G401 (cell line): ENCODE measurements at regions not wholly inside any gene's neighbourhood (a gene's known extent, or its start where the extent isn't known, plus 50 kb on each side); places are given as distances from the start of the nearest gene placed in this dataset.

Experiments used
- DNase-seq: peaks from one replicate; pipeline ENCODE4 v3.0.0-alpha.2; 2015; ENCODE audit warnings: low spot score
- in situ Hi-C: cut with HindIII; loops from 2 replicates; pipeline ENCODE4 v1.10.0; 2016; ENCODE audit warnings: low sequenced_read_pairs, mixed read lengths

DNA sequence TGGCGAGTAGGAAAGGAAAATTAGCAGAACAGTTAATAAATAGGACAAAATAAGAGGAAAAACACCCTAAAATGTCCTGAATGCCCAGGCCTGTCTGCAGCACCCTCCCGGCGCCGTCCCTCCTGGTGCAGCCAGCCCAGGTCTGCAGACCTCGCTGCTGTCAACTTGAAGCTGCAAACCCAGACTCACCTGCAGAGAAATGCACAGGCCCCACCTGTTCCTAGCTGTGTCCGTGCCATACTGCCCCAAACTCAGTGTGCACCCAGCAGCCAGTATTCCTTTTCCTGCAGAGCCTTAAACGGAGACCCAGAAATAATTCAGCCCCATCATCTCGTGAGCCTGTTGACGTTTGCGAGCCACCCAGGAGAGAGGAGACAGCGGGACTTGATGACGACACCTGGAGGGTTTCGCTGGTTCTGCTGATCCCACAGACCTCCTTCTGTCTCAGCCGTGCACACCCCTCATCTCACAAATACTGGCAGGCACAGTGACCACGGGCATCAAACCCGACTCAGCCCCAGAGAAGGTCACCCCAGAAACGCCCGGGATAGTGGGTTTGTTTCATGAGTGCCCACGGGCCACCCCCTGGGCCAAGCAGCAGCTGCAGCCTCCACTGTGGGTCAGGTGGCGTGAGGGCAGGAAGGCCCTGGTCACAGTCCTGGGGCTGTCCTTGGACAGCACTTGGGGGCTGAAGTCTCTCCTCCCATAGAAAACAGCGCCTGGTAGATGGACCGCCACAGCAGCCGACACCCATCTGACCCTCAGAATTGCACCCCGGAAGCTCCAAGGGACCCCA is 239.5 kb upstream of the SALL3 start:
- in situ Hi-C loops: no loop called here

DNA sequence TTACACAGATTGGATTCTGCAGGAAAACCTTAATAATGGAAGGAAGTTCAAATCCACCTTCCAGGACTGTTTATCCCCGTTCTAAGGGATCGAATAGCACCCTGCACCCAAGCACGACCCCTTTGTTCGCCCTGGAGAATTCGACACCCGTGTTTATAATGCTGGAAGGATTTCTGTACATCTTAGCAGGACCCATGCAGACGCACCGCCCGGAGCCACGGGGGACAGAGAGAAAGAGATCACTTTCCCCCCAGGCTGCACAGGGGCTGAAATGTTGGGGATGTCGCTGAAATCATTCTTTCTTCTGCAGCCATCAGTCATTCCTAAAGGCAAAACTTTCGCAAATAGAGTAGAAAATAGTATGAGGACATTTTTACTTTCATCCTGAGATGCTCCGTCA is 238.7 kb upstream of the SALL3 start:
- in situ Hi-C loops: no loop called here
- DNase-seq: no peak

More for the DNA sequence above, 239.5 kb upstream of the SALL3 start:
- DNase-seq: no peak

DNA sequence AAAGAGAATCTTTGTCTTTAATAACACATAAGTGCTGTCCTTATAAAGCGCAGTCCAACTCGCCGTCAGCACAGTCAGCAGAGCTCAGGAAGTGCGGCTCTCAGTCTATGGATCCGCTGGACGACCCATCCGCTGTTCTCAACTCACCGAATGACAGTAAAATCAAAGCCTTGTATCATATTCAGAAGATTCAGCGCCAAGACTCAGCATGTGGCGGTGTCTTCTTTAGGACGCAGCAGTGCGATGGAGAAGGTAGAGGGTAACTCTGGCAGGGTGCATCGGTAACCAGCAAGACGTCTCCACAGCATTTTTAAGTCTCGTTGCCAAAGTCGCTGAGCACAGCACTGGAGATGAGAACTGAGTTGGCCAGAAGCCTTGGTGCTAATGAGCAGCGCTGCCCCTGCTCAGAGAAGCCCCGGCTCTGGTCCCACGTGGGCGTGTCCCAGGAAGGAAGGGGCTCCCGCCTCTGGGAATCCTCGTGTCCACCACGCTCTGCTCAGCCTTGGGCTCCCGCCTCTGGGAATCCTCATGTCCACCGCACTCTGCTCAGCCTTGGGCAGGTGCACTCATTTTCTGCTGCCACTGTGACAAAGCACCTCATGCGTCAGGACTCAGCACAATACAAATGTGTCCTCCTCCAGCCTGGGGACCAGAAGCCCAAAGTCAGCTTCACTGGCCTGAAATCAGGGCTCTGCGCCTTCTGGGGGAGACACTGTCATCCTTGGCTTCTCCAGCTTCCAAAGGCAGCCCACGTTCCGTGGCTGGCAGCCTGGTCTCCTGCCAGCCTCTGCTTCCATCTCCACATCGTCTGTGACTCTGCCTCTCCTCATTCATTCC is 238.0 kb upstream of the SALL3 start:
- in situ Hi-C loops: no loop called here
- no peak for DNase-seq

DNA sequence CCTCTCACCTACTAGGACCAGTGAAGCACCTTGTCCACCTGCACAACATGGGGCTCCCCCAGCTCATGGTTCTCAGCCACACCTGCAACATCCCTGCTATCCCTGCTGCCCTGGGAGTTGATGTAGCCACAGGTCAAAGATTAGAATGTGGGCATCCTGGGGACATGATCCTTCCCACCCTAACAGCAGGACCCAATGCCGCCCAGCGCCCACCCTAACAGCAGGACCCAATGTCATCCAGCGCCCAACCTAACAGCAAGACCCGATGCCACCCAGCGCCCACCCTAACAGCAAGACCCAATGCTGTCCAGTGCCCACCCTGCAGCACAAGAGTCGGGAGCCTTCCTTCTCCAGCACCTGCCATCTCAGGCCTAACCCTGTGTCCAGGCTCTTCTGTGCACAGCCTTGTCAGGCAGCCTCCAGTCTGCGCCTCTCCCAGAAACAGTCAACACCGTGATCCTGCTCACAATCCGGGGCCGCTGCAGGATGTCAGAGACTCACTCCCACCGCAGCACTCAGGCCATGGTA is 237.3 kb upstream of the SALL3 start:
- in situ Hi-C loops: no loop called here

DNA sequence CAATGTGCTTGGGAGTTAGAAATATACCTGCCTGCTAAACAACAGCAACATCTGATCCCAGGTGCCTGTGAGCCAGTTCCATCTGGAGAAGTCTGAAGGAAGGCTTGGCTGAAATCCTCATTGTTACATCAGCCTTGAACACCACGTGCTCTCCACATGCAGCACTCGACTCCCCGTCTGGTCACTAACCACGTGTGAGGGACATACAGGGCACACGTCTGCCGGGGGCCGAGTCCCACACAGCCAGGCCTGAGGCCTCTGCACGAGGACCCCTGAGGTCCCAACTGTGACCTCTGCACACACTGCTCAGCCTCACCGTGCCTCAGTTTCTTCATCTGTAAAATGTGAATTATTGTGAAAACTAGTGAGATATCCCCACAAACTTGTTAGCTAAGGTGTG is 236.5 kb upstream of the SALL3 start:
- in situ Hi-C loops: no loop called here
- DNase-seq: no peak

More for the DNA sequence above, 237.3 kb upstream of the SALL3 start:
- DNase-seq: no peak

DNA sequence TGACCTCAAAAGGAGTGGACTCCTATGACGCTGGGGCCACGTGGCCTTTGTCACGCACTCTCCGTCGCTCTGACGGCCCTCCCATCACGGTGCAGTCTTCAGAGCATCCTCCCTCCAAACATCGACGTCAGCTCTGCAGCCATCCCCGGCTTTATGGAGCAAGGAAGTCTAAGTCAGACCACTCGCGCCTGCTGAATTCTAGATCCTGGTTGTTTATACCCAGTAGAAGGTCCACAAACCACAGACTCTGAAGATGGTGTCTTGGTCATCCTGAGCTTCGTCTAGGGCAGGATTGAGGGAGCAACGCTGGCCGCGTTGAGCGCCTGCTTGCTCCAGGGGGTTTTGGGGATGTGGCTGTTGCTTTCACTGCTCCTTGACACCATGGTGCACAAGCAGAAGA is 228.0 kb upstream of the SALL3 start:
- in situ Hi-C loops: no loop called here
- DNase-seq: no peak

DNA sequence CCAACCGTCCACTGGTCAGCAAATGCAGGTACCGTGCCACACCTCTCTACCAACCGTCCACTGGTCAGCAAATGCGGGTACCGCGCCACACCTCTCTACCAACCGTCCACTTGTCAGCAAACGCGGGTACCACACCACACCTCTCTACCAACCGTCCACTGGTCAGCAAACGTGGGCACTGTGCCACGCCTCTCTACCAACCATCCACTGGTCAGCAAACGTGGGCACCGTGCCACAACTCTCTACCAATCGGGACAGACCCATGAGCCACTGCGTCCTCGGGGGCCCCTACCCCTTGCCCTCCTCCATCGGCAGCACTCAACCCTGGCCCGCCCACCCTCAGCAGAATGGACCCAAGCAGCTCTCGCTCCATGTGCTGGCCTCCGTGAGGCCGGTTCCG is 226.4 kb upstream of the SALL3 start:
- in situ Hi-C loops: no loop called here
- no peak for DNase-seq

DNA sequence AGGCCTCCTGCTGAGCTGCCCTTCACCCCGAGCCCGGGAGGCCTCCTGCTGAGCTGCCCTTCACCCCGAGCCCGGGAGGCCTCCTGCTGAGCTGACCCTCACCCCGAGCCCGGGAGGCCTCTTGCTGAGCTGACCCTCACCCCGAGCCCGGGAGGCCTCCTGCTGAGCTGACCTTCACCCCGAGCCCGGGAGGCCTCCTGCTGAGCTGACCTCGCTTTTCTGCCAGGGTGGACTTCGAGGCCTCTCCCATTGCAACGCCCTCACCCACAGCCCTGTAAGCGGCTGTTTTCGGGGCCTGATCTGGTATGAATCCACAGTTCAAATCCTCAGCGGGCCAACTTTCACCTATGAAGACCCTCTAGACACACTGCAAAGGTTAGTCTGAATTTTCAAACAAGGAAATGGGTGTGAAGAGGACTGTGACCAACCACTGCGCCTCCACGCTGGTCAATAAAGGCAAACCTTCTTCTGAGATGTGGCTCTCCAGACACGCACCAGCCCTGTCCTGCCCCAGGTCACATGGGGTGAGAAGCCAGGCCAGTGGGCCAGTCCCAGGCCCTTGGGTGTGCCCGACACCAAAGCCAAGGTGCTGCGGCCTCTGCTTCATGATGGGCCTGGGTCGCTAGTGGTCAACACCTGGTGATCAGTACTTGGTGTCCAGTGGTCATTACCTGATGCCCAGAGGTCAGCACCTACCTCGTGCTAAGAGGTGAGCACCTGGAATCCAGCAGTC is 225.1 kb upstream of the SALL3 start:
- in situ Hi-C loops: no loop called here
- DNase-seq: no peak

DNA sequence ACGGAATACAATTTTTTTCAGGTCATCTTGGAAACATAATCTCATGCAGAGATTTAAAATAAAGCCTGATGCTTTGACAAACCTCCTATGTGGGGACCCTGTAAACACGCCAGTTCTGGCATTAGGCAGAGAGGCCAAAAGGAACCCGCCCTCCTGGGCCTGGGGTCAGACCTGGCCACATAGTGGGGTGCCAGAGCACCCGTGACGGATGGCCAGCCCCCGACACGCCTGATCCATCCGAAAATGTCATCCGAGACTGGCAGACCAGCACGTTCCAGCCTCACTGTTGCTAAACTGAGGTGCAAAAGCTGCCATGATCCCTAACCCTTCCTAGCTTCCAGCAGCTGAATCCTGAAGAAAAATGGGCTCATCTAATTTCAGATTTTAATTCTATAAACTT is 222.6 kb upstream of the SALL3 start:
- in situ Hi-C loops: no loop called here
- no peak for DNase-seq

DNA sequence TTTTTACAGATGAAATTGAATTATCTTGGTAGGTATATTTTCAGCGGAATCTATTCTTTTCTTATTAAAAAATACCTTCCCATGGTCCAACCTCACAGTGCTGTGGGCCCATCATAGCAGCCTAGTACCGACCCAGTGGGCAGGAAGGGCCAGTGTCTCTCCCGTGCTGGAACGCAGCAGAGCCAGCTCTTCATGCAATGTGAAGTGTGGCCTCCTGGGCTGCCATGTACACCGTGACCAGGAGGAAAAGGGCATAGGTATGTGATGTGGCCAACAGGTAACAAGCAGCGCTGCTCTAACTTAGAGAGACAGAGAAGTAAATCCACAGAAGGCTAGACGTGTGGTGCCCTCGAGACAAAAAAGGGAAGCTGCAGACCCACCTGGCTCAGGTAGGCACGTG is 221.1 kb upstream of the SALL3 start:
- DNase-seq: no peak
- in situ Hi-C loops: no loop called here

DNA sequence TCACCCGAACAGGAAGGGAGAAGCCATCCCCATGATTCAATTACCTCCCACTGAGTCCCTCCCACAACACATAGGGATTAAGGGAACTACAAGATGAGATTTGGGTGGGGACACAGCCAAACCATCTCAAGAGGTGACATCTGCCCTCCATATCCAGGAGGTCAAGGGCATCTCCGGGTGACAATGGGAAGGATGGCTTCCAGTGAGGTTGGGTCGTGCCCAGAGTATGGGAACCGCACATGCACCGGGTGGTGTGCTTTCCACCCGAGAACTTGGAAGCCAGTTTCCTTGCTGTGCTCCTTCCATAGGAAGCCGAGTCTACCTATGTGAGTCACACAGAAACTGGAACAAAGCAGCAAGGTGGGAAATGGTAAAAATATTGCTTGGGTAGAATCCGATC is 216.9 kb upstream of the SALL3 start:
- in situ Hi-C loops: no loop called here
- DNase-seq: no peak

DNA sequence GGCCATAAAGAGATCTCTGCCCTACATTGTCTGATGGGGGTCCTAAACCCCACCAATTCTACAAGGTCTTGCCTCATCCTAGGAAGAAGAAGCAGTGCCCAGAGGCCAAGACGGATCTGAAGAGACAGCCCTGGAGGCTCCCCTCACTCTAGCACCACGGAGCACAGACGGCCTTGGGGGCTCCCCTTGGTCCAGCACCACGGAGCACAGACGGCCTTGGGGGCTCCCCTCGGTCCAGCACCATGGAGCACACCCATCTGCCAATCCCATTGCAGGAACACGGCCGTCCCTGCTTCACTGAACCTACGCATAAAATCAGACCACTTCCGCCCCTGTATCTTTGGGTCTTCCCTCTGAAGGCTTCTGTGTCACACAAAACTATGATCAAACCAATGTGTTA is 215.1 kb upstream of the SALL3 start:
- in situ Hi-C loops: no loop called here
- DNase-seq: no peak

DNA sequence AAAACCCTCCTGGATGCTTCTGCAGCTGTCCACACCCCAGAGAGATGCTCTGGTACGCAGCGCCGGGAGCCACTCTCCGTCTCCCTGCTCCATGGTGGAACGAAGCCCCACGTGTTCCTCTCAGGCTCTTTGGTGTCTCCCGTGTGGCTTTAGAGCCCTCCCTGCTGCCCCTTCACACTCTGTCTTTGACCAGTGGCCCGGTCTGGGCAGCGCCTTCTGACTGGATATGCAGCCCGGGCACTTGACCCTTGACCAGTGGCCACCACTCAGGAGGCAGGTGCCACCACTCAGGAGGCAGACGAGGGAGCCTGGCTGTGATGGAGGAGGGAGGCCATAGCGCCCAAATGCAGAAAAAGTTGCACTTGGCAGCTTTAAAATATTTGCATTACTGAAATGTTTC is 214.5 kb upstream of the SALL3 start:
- DNase-seq: no peak
- in situ Hi-C loops: no loop called here

DNA sequence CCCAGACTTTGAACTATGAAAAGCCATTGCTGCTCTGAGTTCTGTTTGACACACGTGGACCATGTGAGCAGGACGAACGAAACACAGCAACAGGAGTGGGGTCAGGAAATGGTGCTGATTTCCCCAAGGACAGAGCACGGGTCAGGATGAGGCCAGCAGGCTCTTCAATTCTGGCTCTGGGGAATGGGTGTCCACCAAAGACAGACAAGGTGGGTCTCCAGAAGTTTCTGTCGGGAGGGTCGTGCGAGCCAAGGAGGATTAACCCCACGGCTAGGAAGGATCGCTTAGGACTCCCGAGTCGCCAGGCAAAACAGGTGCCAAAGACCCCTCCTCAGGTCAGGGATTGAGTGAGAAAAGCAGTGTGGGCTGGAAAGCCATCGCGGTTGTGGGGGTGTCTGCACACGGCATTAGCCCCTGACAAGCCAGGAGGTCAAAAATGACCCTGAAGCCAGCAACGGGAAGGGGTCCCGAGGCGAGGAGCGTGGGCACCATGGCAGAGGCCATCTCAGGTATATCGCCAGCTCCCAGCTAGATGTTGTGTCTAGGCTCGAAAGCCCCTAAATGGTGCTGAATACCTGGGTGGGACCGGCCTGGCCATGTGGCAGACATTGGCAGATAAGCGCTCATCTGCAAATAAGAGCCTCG is 213.9 kb upstream of the SALL3 start:
- in situ Hi-C loops: no loop called here
- DNase-seq: no peak

DNA sequence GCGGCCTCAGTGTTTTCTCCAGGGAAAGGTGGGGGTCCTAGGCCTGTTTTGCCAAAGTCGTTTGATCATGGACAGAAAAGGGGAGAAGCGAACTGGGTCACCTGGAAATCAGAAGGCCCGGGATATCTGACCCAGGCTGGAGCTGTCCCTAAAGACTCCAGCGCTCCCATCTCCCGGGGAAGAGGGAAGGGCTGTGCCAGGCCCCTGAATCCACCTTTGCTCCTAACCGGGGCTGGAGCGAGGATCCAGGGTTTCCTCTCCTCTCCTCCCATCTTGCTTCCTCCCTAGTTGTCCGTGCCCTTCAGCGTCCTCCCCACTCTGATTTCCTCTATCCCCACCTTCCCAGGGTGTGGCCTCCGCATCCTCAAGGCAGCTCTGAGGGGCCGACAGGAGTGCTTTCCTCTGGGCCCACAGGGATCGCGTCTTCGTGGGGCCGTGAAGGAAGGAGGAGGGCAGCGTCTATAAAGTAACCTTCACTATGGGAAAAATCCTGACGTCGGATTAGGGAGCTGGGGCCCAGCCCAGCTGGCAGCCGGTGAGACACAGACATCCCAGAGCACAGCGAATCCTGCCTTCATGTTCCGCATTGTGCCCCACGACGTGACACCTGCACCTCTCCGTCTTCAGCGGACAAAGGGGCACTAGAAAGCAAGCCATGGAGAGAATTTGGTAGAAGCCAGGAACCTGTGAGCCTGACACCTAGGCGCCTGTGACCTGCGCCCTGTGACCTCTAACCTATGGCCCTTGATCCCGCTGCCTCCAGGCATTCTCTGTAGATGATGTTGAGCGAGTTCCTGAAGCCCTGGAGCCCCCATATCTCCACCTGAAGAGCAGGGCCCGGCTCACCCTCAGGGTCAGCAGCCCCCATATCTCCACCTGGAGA is 212.7 kb upstream of the SALL3 start:
- in situ Hi-C loops: no loop called here
- no peak for DNase-seq

DNA sequence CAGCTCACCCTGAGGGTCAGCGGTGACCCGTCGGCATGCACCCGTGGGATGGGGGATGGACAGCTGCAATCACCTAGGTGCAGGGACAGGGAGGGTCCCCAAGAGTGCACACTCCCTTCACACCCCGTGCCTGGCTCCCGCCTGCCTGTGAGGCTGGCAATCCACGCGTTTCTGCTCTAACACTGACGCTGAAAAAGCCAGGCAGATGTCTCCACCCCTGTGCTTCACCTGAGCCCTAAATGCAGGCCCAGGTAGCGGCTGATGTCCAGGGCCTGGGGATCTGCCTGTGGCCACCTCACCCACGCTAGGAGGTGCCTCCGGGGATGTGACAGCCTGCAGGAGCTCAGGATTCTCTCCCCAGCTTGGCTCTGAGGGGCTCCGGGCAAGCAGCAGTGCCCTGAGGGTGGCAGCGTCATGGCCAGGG is 212.0 kb upstream of the SALL3 start:
- in situ Hi-C loops: no loop called here
- DNase-seq: no peak

DNA sequence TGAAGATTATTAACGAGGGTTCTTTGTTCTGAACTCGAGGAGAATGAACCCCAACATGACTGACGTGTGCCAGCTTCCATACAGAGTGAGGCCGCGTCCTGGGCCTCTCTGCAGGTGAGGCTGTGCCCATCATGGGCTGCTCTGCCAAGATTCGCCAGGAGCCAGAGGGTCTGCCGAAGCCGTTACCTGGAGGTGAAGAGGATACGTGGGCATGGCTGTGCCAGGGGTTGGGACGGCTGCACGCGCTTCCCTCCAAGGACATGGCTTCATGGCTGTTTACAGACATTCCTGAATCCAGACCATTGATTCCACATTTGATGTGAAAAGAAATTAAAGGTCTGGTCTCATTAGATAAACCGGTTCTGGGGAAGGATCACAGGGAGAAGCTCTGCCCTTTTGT is 211.4 kb upstream of the SALL3 start:
- DNase-seq: no peak
- in situ Hi-C loops: no loop called here
